ENCODE measurements at regions not wholly inside any gene's neighbourhood (a gene's known extent, or its start where the extent isn't known, plus 50 kb on each side); places are given as distances from the start of the nearest gene placed in this dataset.

DNA sequence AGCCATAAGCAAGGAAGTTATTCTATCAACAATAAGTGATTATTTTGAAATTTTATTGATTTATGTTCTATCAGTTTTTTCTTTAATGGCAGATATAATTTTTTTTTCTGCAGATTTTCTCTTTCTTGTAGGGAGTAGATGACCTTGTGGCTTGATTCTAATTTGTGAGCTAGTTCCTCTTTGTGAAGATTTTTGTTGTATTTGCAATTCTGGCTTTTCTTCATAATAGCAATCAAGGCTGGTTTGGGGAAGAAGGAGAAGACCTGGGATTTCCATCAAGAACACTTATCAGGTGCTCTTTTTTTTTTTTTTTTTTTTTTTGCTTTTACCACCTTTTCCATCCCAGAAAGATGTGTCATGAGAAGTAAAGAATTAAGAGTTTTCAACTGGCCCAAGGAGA, 324.2 kb upstream of the MAN1A1 start:
- no peak overlapping the region for H3K27ac ChIP-seq (ENCODE audit: low read length)
- H3K79me2 ChIP-seq (replicated peaks; ENCODE audit: insufficient read depth, low read length), result no peaks in the 10 kb centered on the region
- TF ChIP-seq MXI1 (conservative IDR thresholded peaks at IDR 0.05; ENCODE audit: poor library complexity, severe bottlenecking), result no peak
- TF ChIP-seq, protein P1, sequence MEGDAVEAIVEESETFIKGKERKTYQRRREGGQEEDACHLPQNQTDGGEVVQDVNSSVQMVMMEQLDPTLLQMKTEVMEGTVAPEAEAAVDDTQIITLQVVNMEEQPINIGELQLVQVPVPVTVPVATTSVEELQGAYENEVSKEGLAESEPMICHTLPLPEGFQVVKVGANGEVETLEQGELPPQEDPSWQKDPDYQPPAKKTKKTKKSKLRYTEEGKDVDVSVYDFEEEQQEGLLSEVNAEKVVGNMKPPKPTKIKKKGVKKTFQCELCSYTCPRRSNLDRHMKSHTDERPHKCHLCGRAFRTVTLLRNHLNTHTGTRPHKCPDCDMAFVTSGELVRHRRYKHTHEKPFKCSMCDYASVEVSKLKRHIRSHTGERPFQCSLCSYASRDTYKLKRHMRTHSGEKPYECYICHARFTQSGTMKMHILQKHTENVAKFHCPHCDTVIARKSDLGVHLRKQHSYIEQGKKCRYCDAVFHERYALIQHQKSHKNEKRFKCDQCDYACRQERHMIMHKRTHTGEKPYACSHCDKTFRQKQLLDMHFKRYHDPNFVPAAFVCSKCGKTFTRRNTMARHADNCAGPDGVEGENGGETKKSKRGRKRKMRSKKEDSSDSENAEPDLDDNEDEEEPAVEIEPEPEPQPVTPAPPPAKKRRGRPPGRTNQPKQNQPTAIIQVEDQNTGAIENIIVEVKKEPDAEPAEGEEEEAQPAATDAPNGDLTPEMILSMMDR (IDR thresholded peaks at IDR 0.05; ENCODE audit: poor library complexity, severe bottlenecking), result no peak
- TF ChIP-seq EP300 (conservative IDR thresholded peaks at IDR 0.05; ENCODE audit: poor library complexity, severe bottlenecking), result no peak
- TF ChIP-seq, protein P2, sequence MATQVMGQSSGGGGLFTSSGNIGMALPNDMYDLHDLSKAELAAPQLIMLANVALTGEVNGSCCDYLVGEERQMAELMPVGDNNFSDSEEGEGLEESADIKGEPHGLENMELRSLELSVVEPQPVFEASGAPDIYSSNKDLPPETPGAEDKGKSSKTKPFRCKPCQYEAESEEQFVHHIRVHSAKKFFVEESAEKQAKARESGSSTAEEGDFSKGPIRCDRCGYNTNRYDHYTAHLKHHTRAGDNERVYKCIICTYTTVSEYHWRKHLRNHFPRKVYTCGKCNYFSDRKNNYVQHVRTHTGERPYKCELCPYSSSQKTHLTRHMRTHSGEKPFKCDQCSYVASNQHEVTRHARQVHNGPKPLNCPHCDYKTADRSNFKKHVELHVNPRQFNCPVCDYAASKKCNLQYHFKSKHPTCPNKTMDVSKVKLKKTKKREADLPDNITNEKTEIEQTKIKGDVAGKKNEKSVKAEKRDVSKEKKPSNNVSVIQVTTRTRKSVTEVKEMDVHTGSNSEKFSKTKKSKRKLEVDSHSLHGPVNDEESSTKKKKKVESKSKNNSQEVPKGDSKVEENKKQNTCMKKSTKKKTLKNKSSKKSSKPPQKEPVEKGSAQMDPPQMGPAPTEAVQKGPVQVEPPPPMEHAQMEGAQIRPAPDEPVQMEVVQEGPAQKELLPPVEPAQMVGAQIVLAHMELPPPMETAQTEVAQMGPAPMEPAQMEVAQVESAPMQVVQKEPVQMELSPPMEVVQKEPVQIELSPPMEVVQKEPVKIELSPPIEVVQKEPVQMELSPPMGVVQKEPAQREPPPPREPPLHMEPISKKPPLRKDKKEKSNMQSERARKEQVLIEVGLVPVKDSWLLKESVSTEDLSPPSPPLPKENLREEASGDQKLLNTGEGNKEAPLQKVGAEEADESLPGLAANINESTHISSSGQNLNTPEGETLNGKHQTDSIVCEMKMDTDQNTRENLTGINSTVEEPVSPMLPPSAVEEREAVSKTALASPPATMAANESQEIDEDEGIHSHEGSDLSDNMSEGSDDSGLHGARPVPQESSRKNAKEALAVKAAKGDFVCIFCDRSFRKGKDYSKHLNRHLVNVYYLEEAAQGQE (IDR thresholded peaks at IDR 0.05; ENCODE audit: borderline replicate concordance), result no peak
- TF ChIP-seq POLR2AphosphoS5 (IDR thresholded peaks at IDR 0.05), result no peak
- no peak for TF ChIP-seq TAF1 (IDR thresholded peaks at IDR 0.05; ENCODE audit: low read depth)
- no peak for TF ChIP-seq EZH2 (IDR thresholded peaks at IDR 0.05; ENCODE audit: borderline replicate concordance, insufficient read depth, low read length, poor library complexity, severe bottlenecking)
- TF ChIP-seq RAD21 (conservative IDR thresholded peaks at IDR 0.05), result no peak
- no peak overlapping the region for H3K4me2 ChIP-seq (ENCODE audit: low read length)
- no peaks in the 10 kb centered on the region for H3K9me2 ChIP-seq (ENCODE audit: insufficient read depth, low read length)
- no peaks in the 10 kb centered on the region for H3F3A ChIP-seq (ENCODE audit: insufficient read depth, low read length, poor library complexity, severe bottlenecking)
- no peaks in the 10 kb centered on the region for H3K36me3 ChIP-seq (ENCODE audit: insufficient read depth, low read length)
- no peaks in the 10 kb centered on the region for H3K9me3 ChIP-seq (ENCODE audit: low read length)
- no peak overlapping the region for H3K4me3 ChIP-seq (ENCODE audit: low read length)
- no peak overlapping the region for H3K9ac ChIP-seq (ENCODE audit: low read length)
- H2AFZ ChIP-seq (ENCODE audit: low read depth, low read length), result no peak overlapping the region
- H3K27me3 ChIP-seq (ENCODE audit: insufficient read depth, low read depth, low read length), result no peaks in the 10 kb centered on the region
- H4K20me1 ChIP-seq (ENCODE audit: insufficient read depth), result no peaks in the 10 kb centered on the region

DNA sequence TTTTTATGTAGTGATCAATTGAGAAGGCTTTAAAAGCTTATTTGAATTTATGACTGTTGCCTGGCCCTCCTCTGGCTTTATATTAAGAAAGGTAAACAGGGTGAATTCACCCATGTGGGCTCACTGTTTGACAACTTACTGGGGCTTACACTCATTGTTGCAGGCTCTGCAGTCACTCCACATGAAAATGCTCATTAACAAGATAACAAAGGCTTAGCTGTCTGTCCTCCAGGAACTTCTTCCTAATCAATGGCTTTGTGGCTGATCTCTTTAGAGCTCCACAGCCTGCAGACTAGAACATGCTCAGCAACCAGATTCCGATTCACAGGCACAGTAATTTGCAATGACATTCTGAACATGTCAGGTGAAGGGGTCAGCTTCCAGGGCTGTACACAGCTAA, 323.2 kb upstream of the MAN1A1 start:
- TF ChIP-seq, protein P2 (IDR thresholded peaks at IDR 0.05; ENCODE audit: borderline replicate concordance), result no peak
- TF ChIP-seq RAD21 (conservative IDR thresholded peaks at IDR 0.05) (no peak), SMC3 (conservative IDR thresholded peaks at IDR 0.05; ENCODE audit: poor library complexity) (no peak)
- no peaks in the 10 kb centered on the region for H3K27me3 ChIP-seq (ENCODE audit: insufficient read depth, low read depth, low read length)
- H3K36me3 ChIP-seq (ENCODE audit: insufficient read depth, low read length), result no peaks in the 10 kb centered on the region
- no peaks in the 10 kb centered on the region for H3K9me2 ChIP-seq (ENCODE audit: insufficient read depth, low read length)
- H3K27ac ChIP-seq (ENCODE audit: low read length), result no peak overlapping the region
- no peaks in the 10 kb centered on the region for H4K20me1 ChIP-seq (ENCODE audit: insufficient read depth)
- H3K9me3 ChIP-seq (ENCODE audit: low read length), result no peaks in the 10 kb centered on the region
- H3K4me3 ChIP-seq (ENCODE audit: low read length), result no peak overlapping the region
- H3K4me2 ChIP-seq (ENCODE audit: low read length), result no peak overlapping the region
- no peaks in the 10 kb centered on the region for H3F3A ChIP-seq (ENCODE audit: insufficient read depth, low read length, poor library complexity, severe bottlenecking)
- H3K9ac ChIP-seq (ENCODE audit: low read length), result no peak overlapping the region
- H3K79me2 ChIP-seq (replicated peaks; ENCODE audit: insufficient read depth, low read length), result no peaks in the 10 kb centered on the region
- H2AFZ ChIP-seq (ENCODE audit: low read depth, low read length), result no peak overlapping the region

All from neural cell (in vitro differentiated cells).